ENCODE measurements at regions not wholly inside any gene's neighbourhood (a gene's known extent, or its start where the extent isn't known, plus 50 kb on each side); places are given as distances from the start of the nearest gene placed in this dataset.

DNA sequence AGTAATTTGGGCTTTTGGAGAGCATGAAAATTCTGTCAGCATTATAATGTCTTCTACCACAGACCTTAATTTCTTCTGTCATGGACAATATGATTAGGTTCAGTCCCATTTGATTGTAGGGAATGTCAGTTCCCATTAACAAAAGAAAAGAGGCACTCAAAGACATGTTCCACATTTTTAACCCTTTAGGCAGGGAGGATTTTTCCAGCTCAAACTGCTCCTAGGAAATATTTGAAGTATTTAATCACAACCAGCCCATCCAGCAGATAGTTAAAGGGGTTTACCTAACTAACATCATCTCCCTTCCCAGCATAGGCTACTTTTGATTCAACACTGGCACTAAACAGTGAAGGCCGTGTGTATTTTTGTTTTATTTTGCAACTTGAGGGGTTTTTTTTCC is 256.0 kb downstream of the DHX15 start:
- DNase-seq (ENCODE audit: low read depth in 1 of 2, low spot score in 1 of 2): no peak
- H3K27ac ChIP-seq (replicated peaks): no peak overlapping the region
- no peak overlapping the region for H3K4me3 ChIP-seq (replicated peaks; ENCODE audit: insufficient read depth, low read length)
- TF ChIP-seq SPI1 (IDR thresholded peaks at IDR 0.05; ENCODE audit: borderline replicate concordance, low read depth): no peak
- no peaks in the 10 kb centered on the region for H3K27me3 ChIP-seq (ENCODE audit: insufficient read depth, poor library complexity, severe bottlenecking)

DNA sequence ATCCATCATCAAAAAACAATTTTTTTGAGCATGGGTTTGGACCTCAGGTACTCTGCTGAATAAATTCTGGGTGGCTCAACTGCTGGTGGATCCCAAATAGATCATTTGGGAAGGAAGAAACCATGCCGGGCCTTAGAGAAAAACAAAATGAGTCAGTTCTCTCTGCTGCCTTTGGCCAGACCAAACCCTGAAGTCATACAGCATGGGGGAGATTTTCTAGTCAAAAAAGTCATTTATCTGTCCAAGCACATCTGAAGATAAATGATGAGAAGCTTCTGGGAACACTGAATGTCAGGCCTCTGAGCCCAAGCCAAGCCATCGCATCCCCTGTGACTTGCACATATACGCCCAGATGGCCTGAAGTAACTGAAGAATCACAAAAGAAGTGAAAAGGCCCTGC is 261.4 kb downstream of the DHX15 start:
- no peaks in the 10 kb centered on the region for H3K27me3 ChIP-seq (ENCODE audit: insufficient read depth, poor library complexity, severe bottlenecking)
- TF ChIP-seq POLR2AphosphoS5 (IDR thresholded peaks at IDR 0.05; ENCODE audit: low read depth): no peak
- TF ChIP-seq, protein P1, sequence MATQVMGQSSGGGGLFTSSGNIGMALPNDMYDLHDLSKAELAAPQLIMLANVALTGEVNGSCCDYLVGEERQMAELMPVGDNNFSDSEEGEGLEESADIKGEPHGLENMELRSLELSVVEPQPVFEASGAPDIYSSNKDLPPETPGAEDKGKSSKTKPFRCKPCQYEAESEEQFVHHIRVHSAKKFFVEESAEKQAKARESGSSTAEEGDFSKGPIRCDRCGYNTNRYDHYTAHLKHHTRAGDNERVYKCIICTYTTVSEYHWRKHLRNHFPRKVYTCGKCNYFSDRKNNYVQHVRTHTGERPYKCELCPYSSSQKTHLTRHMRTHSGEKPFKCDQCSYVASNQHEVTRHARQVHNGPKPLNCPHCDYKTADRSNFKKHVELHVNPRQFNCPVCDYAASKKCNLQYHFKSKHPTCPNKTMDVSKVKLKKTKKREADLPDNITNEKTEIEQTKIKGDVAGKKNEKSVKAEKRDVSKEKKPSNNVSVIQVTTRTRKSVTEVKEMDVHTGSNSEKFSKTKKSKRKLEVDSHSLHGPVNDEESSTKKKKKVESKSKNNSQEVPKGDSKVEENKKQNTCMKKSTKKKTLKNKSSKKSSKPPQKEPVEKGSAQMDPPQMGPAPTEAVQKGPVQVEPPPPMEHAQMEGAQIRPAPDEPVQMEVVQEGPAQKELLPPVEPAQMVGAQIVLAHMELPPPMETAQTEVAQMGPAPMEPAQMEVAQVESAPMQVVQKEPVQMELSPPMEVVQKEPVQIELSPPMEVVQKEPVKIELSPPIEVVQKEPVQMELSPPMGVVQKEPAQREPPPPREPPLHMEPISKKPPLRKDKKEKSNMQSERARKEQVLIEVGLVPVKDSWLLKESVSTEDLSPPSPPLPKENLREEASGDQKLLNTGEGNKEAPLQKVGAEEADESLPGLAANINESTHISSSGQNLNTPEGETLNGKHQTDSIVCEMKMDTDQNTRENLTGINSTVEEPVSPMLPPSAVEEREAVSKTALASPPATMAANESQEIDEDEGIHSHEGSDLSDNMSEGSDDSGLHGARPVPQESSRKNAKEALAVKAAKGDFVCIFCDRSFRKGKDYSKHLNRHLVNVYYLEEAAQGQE (IDR thresholded peaks at IDR 0.05; ENCODE audit: insufficient replicate concordance, low read depth): no peak
- TF ChIP-seq, protein P2, sequence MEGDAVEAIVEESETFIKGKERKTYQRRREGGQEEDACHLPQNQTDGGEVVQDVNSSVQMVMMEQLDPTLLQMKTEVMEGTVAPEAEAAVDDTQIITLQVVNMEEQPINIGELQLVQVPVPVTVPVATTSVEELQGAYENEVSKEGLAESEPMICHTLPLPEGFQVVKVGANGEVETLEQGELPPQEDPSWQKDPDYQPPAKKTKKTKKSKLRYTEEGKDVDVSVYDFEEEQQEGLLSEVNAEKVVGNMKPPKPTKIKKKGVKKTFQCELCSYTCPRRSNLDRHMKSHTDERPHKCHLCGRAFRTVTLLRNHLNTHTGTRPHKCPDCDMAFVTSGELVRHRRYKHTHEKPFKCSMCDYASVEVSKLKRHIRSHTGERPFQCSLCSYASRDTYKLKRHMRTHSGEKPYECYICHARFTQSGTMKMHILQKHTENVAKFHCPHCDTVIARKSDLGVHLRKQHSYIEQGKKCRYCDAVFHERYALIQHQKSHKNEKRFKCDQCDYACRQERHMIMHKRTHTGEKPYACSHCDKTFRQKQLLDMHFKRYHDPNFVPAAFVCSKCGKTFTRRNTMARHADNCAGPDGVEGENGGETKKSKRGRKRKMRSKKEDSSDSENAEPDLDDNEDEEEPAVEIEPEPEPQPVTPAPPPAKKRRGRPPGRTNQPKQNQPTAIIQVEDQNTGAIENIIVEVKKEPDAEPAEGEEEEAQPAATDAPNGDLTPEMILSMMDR (IDR thresholded peaks at IDR 0.05; ENCODE audit: insufficient read depth, low read length): no peak
- TF ChIP-seq SPI1 (IDR thresholded peaks at IDR 0.05; ENCODE audit: borderline replicate concordance, low read depth): no peak
- no peak for TF ChIP-seq GABPA (IDR thresholded peaks at IDR 0.05; ENCODE audit: low read depth)
- no peak overlapping the region for H3K27ac ChIP-seq (replicated peaks)
- DNase-seq (ENCODE audit: low read depth in 1 of 2, low spot score in 1 of 2): no peak
- no peak overlapping the region for H3K4me3 ChIP-seq (replicated peaks; ENCODE audit: insufficient read depth, low read length)

DNA sequence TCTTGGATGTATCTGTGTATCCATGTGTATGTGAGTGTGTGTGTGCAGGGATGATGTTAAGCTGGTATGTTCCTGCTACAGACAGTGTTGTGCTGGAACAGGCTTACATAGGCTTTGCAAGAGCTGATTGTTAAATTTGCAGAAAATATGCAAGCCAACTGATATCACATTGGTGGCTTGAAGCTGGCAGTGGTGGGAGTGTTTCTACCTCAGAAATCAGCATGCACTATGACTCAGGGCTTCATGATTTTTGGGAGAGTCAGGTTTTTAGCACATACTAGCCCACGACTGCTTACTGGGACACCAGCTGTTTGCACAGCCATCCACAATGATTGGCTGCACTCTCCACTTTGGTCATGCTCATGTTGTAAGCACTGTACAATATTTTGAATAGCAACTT is 261.8 kb downstream of the DHX15 start:
- DNase-seq (ENCODE audit: low read depth in 1 of 2, low spot score in 1 of 2): no peak
- Histone ChIP-seq H3K27me3 (ENCODE audit: insufficient read depth, poor library complexity, severe bottlenecking) (no peaks in the 10 kb centered on the region), H3K4me3 (replicated peaks; ENCODE audit: insufficient read depth, low read length) (no peak overlapping the region), H3K27ac (replicated peaks) (no peak overlapping the region)
- TF ChIP-seq SPI1 (IDR thresholded peaks at IDR 0.05; ENCODE audit: borderline replicate concordance, low read depth): no peak
- TF ChIP-seq, protein P1 (IDR thresholded peaks at IDR 0.05; ENCODE audit: insufficient replicate concordance, low read depth): no peak
- no peak for TF ChIP-seq POLR2AphosphoS5 (IDR thresholded peaks at IDR 0.05; ENCODE audit: low read depth)
- TF ChIP-seq GABPA (IDR thresholded peaks at IDR 0.05; ENCODE audit: low read depth): no peak
- TF ChIP-seq, protein P2 (IDR thresholded peaks at IDR 0.05; ENCODE audit: insufficient read depth, low read length): no peak

DNA sequence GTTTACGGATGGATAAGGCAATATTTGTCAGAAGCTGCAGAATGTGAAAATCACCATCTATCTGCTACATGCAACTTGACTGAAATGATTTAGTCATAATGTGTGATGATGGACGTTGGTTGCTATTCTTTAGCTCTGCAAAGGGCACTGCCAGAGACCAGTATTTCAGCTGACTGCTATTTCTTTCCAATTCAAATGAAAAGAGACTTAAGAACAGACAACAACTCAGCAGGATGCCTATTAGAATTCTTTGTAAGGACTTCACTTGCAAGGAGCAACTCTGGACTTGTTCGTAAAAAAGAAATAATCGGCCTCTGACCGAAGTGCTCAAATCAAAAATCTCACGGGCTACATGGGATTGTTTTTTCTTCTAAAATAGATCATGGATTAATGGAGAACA is 262.7 kb downstream of the DHX15 start:
- no peaks in the 10 kb centered on the region for H3K27me3 ChIP-seq (ENCODE audit: insufficient read depth, poor library complexity, severe bottlenecking)
- H3K4me3 ChIP-seq (replicated peaks; ENCODE audit: insufficient read depth, low read length): no peak overlapping the region
- H3K27ac ChIP-seq (replicated peaks): no peak overlapping the region
- no peak for DNase-seq (ENCODE audit: low read depth in 1 of 2, low spot score in 1 of 2)
- no peak for TF ChIP-seq SPI1 (IDR thresholded peaks at IDR 0.05; ENCODE audit: borderline replicate concordance, low read depth)
- no peak for TF ChIP-seq POLR2AphosphoS5 (IDR thresholded peaks at IDR 0.05; ENCODE audit: low read depth)
- no peak for TF ChIP-seq GABPA (IDR thresholded peaks at IDR 0.05; ENCODE audit: low read depth)
- TF ChIP-seq, protein P2 (IDR thresholded peaks at IDR 0.05; ENCODE audit: insufficient read depth, low read length): no peak
- TF ChIP-seq, protein P1 (IDR thresholded peaks at IDR 0.05; ENCODE audit: insufficient replicate concordance, low read depth): no peak

All from HL-60 (cell line).